ENCODE measurements at regions not wholly inside any gene's neighbourhood (a gene's known extent, or its start where the extent isn't known, plus 50 kb on each side); places are given as distances from the start of the nearest gene placed in this dataset.
A peak's percentile ranks its signal among the peaks of the same experiment; 100 is the strongest.

DNA sequence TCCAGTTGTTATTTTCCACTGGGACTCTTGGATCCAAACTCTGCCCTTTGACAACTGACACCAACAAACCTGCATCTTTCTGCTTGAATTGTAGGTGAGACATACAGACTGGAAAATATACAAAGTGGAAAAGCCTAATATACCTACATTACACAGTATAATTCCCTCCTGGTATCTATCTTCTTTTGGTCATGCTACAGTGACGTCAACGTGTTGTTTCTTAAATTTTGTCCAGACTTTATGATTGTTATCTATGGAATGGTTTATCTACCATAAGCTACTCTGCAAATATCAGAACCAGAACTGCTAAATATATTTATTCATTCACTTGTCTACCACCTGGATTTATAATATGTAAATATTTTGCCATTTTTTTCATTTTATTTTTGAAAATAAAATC is 264.3 kb upstream of the ZPLD1 start:
- DNase-seq (no peak), ATAC-seq (ENCODE audit: low FRiP score) (no peak)
- Histone ChIP-seq H3K27me3 (ENCODE audit: control insufficient read depth in 1 of 2, insufficient read depth in 2 of 2, low read length in 1 of 2) (no peaks in the 10 kb centered on the region), H3K4me1 (ENCODE audit: control insufficient read depth in 1 of 2, insufficient read depth in 2 of 2, low read length in 2 of 2) (peaks cover 3 to 4% of the 10 kb centered on the region in 2 donors), H3K36me3 (ENCODE audit: control insufficient read depth in 1 of 2, insufficient read depth in 2 of 2, low read length in 1 of 2) (no peaks in the 10 kb centered on the region), H3K9me3 (ENCODE audit: control insufficient read depth, low read length) (no peaks in the 10 kb centered on the region), H3K27ac (ENCODE audit: low read depth in 1 of 2, low read length in 2 of 2) (no peak overlapping the region), H3K4me3 (ENCODE audit: low read length in 2 of 2) (no peak overlapping the region)
- intact Hi-C loops (cut with DNase I) = no loop called here
- WGBS, 2 donors = 79 to 82% methylated on average over 2 of the region's 2 CpGs

GRCh38 chr3:102174312-102174712 is 260.5 kb upstream of the ZPLD1 start:
- H3K9me3 ChIP-seq (ENCODE audit: control insufficient read depth, low read length) = no peaks in the 10 kb centered on the region
- H3K36me3 ChIP-seq (ENCODE audit: control insufficient read depth in 1 of 2, insufficient read depth in 2 of 2, low read length in 1 of 2) = no peaks in the 10 kb centered on the region
- DNase-seq (no peak), ATAC-seq (ENCODE audit: low FRiP score) (no peak)
- intact Hi-C loops (cut with DNase I) = no loop called here
- H3K27me3 ChIP-seq (ENCODE audit: control insufficient read depth in 1 of 2, insufficient read depth in 2 of 2, low read length in 1 of 2) = no peaks in the 10 kb centered on the region
- H3K4me1 ChIP-seq (ENCODE audit: control insufficient read depth in 1 of 2, insufficient read depth in 2 of 2, low read length in 2 of 2) = peaks cover 4 to 8% of the 10 kb centered on the region in 2 donors
- H3K4me3 ChIP-seq (ENCODE audit: low read length in 2 of 2) = no peak overlapping the region
- 10 to 18% methylated on average over 3 of the region's 3 CpGs for WGBS, 2 donors
- no peak overlapping the region for H3K27ac ChIP-seq (ENCODE audit: low read depth in 1 of 2, low read length in 2 of 2)

DNA sequence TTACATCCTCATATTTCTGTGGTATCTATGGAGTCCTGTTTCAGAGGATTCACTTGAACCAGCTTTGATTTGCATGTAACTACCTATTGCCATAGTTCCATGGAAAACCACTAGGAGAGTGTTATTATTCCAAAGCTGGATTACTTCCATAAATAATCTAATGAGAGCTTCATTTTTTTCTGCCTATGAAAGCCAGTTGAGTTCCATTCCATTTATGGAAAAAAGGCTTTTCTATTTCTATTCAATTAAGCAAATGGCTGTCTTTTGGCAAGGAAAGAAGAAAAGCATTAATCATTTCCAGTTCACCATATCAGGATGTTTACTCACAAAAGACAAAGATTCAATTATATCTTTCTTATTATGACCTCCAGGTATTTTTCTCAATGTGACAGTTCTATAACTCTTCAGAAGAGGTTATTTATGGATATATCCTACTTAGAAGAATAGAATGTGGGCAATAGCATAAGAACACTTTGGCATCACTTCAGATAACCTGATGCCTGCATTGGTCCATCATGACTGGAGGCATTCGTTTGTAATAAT is 259.9 kb upstream of the ZPLD1 start:
- intact Hi-C loops (cut with DNase I) = no loop called here
- Histone ChIP-seq H3K27me3 (ENCODE audit: control insufficient read depth in 1 of 2, insufficient read depth in 2 of 2, low read length in 1 of 2) (no peaks in the 10 kb centered on the region), H3K4me3 (ENCODE audit: low read length in 2 of 2) (no peak overlapping the region), H3K4me1 (ENCODE audit: control insufficient read depth in 1 of 2, insufficient read depth in 2 of 2, low read length in 2 of 2) (peaks cover 4 to 11% of the 10 kb centered on the region in 2 donors), H3K9me3 (ENCODE audit: control insufficient read depth, low read length) (no peaks in the 10 kb centered on the region), H3K36me3 (ENCODE audit: control insufficient read depth in 1 of 2, insufficient read depth in 2 of 2, low read length in 1 of 2) (no peaks in the 10 kb centered on the region), H3K27ac (ENCODE audit: low read depth in 1 of 2, low read length in 2 of 2) (no peak overlapping the region)
- ATAC-seq (ENCODE audit: low FRiP score) (no peak), DNase-seq (no peak)
- WGBS, 2 donors = 13 to 21% methylated on average over 1 of the region's 1 CpG

DNA sequence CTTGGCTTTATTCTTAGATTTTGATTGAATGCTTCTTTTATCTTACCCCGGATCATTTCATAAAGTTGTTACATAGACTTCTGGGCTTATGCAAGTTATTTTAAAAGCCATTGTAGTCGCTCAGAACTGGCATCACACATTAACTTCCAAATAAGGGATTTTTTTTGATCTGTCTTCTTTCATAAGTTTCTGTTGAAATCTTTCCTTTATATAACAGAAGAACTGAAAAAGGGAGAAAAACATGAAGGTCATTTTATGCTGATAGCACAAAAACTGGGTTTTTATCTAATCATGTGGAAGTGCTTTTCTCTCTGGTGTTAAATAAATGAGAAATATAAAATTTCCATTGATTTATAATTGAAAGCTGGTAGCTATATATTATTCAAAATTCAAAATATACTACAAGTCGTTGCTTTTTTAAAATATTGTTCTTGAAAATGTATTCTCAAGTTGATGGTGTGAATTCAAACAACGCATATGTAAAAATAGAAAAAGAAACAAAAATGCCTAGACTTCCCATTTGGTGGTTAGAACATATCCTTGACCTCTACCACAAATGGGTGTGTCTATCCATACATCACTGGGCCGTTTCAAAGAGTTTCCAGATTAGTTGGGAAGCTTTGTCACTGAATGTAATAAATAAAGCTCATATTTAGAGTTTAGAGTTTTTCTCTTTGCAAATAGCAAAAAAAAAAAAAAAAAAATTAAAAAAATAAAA is 258.3 kb upstream of the ZPLD1 start:
- Histone ChIP-seq H3K27ac (ENCODE audit: low read depth in 1 of 2, low read length in 2 of 2) (no peak overlapping the region), H3K4me3 (ENCODE audit: low read length in 2 of 2) (no peak overlapping the region), H3K9me3 (ENCODE audit: control insufficient read depth, low read length) (no peaks in the 10 kb centered on the region), H3K36me3 (ENCODE audit: control insufficient read depth in 1 of 2, insufficient read depth in 2 of 2, low read length in 1 of 2) (no peaks in the 10 kb centered on the region), H3K4me1 (ENCODE audit: control insufficient read depth in 1 of 2, insufficient read depth in 2 of 2, low read length in 2 of 2) (peaks cover 4 to 12% of the 10 kb centered on the region in 2 donors), H3K27me3 (ENCODE audit: control insufficient read depth in 1 of 2, insufficient read depth in 2 of 2, low read length in 1 of 2) (no peaks in the 10 kb centered on the region)
- no peak for DNase-seq
- intact Hi-C loops (cut with DNase I) = no loop called here
- WGBS, 2 donors = 53 to 54% methylated on average over 5 of the region's 5 CpGs
- no peak for ATAC-seq (ENCODE audit: low FRiP score)

- 84 to 88% methylated on average over 11 of the region's 11 CpGs for WGBS, 2 donors
- Histone ChIP-seq H3K36me3 (ENCODE audit: control insufficient read depth in 1 of 2, insufficient read depth in 2 of 2, low read length in 1 of 2) (no peaks in the 10 kb centered on the region), H3K4me1 (ENCODE audit: control insufficient read depth in 1 of 2, insufficient read depth in 2 of 2, low read length in 2 of 2) (peaks cover 4 to 17% of the 10 kb centered on the region in 2 donors), H3K27ac (ENCODE audit: low read depth in 1 of 2, low read length in 2 of 2) (no peak overlapping the region), H3K27me3 (ENCODE audit: control insufficient read depth in 1 of 2, insufficient read depth in 2 of 2, low read length in 1 of 2) (no peaks in the 10 kb centered on the region), H3K4me3 (ENCODE audit: low read length in 2 of 2) (no peak overlapping the region), H3K9me3 (ENCODE audit: control insufficient read depth, low read length) (no peaks in the 10 kb centered on the region)
- ATAC-seq (ENCODE audit: low FRiP score) = no peak
- intact Hi-C loops (cut with DNase I) = no loop called here
- DNase-seq = no peak
These were observed 257.6 kb upstream of the ZPLD1 start for GRCh38 chr3:102177075-102177755.

GRCh38 chr3:102178817-102179216 is 256.0 kb upstream of the ZPLD1 start:
- no peak for DNase-seq
- Histone ChIP-seq H3K4me3 (ENCODE audit: low read length in 2 of 2) (no peak overlapping the region), H3K9me3 (ENCODE audit: control insufficient read depth, low read length) (no peaks in the 10 kb centered on the region), H3K27ac (ENCODE audit: low read depth in 1 of 2, low read length in 2 of 2) (no peak overlapping the region), H3K36me3 (ENCODE audit: control insufficient read depth in 1 of 2, insufficient read depth in 2 of 2, low read length in 1 of 2) (no peaks in the 10 kb centered on the region), H3K27me3 (ENCODE audit: control insufficient read depth in 1 of 2, insufficient read depth in 2 of 2, low read length in 1 of 2) (no peaks in the 10 kb centered on the region), H3K4me1 (ENCODE audit: control insufficient read depth in 1 of 2, insufficient read depth in 2 of 2, low read length in 2 of 2) (peaks cover 4 to 18% of the 10 kb centered on the region in 2 donors)
- intact Hi-C loops (cut with DNase I) = no loop called here
- ATAC-seq (ENCODE audit: low FRiP score) = no peak

- Histone ChIP-seq H3K27ac (ENCODE audit: low read depth in 1 of 2, low read length in 2 of 2) (peak overlapping the region; percentile 75 to 90), H3K36me3 (ENCODE audit: control insufficient read depth in 1 of 2, insufficient read depth in 2 of 2, low read length in 1 of 2) (no peaks in the 10 kb centered on the region), H3K4me1 (ENCODE audit: control insufficient read depth in 1 of 2, insufficient read depth in 2 of 2, low read length in 2 of 2) (peaks cover 4 to 18% of the 10 kb centered on the region in 2 donors), H3K9me3 (ENCODE audit: control insufficient read depth, low read length) (no peaks in the 10 kb centered on the region), H3K27me3 (ENCODE audit: control insufficient read depth in 1 of 2, insufficient read depth in 2 of 2, low read length in 1 of 2) (no peaks in the 10 kb centered on the region), H3K4me3 (ENCODE audit: low read length in 2 of 2) (no peak overlapping the region)
- DNase-seq = no peak
- intact Hi-C loops (cut with DNase I) = no loop called here
- 26% methylated on average over 6 of the region's 6 CpGs for WGBS, 2 donors
- ATAC-seq (ENCODE audit: low FRiP score) = no peak
These were observed 255.3 kb upstream of the ZPLD1 start for GRCh38 chr3:102179326-102180177.

- Histone ChIP-seq H3K27me3 (ENCODE audit: control insufficient read depth in 1 of 2, insufficient read depth in 2 of 2, low read length in 1 of 2) (no peaks in the 10 kb centered on the region), H3K36me3 (ENCODE audit: control insufficient read depth in 1 of 2, insufficient read depth in 2 of 2, low read length in 1 of 2) (no peaks in the 10 kb centered on the region), H3K4me3 (ENCODE audit: low read length in 2 of 2) (no peak overlapping the region), H3K4me1 (ENCODE audit: control insufficient read depth in 1 of 2, insufficient read depth in 2 of 2, low read length in 2 of 2) (peaks cover 3 to 15% of the 10 kb centered on the region in 2 donors), H3K9me3 (ENCODE audit: control insufficient read depth, low read length) (no peaks in the 10 kb centered on the region), H3K27ac (ENCODE audit: low read depth in 1 of 2, low read length in 2 of 2) (no peak overlapping the region)
- DNase-seq (no peak), ATAC-seq (ENCODE audit: low FRiP score) (peak; percentile 67)
- intact Hi-C loops (cut with DNase I) = no loop called here
- 10 to 18% methylated on average over 7 of the region's 7 CpGs for WGBS, 2 donors
These were observed 254.4 kb upstream of the ZPLD1 start for GRCh38 chr3:102180280-102180931.
